HFF-Myc (cell line): ENCODE measurements at regions not wholly inside any gene's neighbourhood (a gene's known extent, or its start where the extent isn't known, plus 50 kb on each side); places are given as distances from the start of the nearest gene placed in this dataset.
"Not testable (repeated sequence)": the region's sequence is repeated elsewhere in the genome, so short reads cannot be mapped to it uniquely, and the experiment has no call there.

Experiments used
- DNase-seq: peaks from one replicate; pipeline ENCODE4 v3.0.0-alpha.2; 2011; ENCODE audit warnings: low read depth; ENCODE audit errors: extremely low read depth
- H3K4me3 ChIP-seq: replicated peaks from 2 replicates; pipeline ENCODE4 v1.5.1; 2011; ENCODE audit warnings: low read depth, mild to moderate bottlenecking, control low read depth, low read length
- TF ChIP-seq, protein P1 (sequence below): IDR thresholded peaks from 2 replicates; pipeline ENCODE4 v1.5.1; 2012; ENCODE audit warnings: mild to moderate bottlenecking, low read depth, low read length, control low read depth; ENCODE audit errors: missing control alignments

DNA sequence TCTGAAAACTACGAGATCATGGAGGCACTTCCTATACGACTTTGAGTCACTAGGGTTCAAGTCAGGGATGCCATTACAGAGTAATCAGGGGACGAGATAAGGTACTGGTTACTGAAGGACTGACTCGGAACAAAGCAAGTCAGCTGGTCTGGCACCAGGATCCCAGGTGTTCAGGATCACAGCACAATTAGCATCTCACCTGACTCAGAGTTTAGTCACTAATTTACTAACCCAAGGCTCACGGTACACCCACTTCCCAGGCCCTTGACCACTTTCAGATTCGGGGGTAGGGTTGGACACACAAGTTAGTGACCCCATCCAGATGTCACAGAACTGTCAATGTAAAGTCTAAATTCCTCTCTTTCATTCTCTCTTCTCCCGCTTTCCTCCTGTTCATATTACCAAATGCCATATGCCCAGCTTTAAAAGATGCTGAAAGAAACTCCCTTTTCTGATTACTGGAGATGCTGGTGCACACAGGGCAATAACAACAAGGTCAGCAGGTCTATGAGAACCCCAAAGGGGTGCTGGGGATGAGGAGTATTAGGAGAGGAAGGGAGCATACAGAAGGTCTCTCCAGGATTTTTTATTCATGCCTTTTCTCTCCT is 657.8 kb downstream of the TLE1 start:
- H3K4me3 ChIP-seq, result no peak overlapping the region
- no peak for DNase-seq
- TF ChIP-seq, protein P1, sequence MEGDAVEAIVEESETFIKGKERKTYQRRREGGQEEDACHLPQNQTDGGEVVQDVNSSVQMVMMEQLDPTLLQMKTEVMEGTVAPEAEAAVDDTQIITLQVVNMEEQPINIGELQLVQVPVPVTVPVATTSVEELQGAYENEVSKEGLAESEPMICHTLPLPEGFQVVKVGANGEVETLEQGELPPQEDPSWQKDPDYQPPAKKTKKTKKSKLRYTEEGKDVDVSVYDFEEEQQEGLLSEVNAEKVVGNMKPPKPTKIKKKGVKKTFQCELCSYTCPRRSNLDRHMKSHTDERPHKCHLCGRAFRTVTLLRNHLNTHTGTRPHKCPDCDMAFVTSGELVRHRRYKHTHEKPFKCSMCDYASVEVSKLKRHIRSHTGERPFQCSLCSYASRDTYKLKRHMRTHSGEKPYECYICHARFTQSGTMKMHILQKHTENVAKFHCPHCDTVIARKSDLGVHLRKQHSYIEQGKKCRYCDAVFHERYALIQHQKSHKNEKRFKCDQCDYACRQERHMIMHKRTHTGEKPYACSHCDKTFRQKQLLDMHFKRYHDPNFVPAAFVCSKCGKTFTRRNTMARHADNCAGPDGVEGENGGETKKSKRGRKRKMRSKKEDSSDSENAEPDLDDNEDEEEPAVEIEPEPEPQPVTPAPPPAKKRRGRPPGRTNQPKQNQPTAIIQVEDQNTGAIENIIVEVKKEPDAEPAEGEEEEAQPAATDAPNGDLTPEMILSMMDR, result no peak

DNA sequence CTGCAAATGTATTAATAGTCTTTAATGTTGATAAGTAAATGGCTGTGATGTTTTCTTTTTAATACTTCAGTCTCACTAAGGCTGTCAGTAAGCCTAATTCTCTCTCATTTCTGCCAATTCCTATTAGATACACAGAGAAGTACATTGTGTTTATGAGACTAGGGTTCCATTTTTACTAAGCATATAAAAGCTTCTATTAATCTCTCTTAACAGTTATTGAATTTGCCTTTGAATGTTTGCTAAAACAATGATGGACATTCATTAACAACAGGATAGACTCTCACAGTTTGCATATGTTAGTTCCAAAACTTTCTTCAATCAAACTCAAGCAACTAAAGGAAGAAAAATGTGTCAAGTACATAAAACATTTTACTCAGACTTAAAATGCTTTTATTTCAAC is 659.3 kb downstream of the TLE1 start:
- TF ChIP-seq, protein P1, result no peak
- H3K4me3 ChIP-seq, result no peak overlapping the region
- DNase-seq, result no peak

- peak; percentile 67 for DNase-seq
- TF ChIP-seq, protein P1, result no peak
- no peak overlapping the region for H3K4me3 ChIP-seq
These were observed 660.8 kb downstream of the TLE1 start for GRCh38 chr9:81028504-81028903.

DNA sequence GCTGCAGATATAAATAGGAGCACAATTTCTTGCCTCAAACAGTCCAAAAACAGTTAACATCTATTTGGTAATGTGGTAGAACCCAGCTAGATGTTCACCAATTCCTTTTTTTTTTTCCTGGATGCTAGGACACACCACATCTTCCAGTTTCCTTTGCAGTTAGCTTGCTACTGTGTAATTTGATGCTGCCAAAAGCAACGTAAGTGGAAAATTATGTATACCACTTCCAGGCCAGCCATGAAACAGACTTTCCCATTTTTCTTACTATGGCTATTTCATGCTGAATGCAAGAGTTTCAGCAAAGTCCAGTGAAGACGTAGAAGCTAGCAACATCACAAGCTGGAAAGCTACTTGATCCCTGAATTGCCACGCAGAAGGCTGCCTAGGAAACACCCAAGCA is 667.2 kb downstream of the TLE1 start:
- TF ChIP-seq, protein P1, result no peak
- DNase-seq, result no peak
- H3K4me3 ChIP-seq, result no peak overlapping the region

DNA sequence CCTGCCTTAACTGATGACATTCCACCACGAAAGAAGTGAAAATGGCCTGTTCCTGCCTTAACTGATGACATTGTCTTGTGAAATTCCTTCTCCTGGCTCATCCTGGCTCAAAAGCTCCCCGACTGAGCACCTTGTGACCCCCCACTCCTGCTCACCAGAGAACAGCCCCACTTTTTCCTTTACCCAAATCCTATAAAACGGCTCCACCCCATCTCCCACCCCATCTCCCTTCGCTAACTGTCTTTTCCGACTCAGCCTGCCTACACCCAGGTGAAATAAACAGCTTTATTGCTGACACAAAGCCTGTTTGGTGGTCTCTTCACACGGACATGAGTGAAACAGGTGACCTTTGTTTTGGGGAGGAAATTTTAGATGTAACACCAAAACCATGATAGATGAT is 674.4 kb downstream of the TLE1 start:
- not testable (repeated sequence) for DNase-seq, H3K4me3 ChIP-seq

DNA sequence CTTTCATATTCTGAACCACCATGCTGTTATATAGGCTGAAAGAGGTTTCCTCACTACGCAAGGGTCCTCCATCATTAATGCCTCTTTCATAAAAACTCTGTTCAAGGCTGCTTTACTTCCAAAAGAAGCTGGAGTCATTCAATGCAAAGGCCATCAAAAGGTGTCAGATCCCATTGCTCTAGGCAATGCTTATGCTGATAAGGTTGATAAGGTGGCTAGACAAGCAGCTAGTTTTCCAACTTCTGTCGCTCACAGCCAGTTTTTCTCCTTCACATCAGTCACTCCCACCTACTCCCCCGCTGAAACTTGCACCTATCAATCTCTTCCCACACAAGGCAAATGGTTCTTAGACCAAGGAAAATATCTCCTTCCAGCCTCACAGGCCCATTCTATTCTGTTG is 676.2 kb downstream of the TLE1 start:
- DNase-seq, H3K4me3 ChIP-seq: not testable (repeated sequence)

DNA sequence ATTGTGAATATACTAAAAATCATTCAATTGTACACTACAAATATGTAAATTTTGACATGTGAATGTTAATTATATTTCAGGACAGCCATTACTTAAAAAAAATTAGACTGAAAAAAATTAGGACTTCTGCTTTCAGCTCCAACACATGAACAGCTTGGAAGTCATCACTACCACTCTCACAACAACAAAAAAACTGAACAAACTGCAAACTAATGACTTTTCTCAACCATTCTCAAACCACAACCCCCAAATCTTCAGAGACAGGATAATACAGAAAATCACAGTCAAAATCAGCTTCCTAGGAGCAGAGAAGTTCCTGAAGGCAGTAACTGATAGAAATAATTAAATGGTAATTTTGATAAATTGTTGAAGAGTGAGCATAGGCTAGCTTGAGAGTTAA is 686.4 kb downstream of the TLE1 start:
- TF ChIP-seq, protein P1, result no peak
- H3K4me3 ChIP-seq, result no peak overlapping the region
- no peak for DNase-seq

DNA sequence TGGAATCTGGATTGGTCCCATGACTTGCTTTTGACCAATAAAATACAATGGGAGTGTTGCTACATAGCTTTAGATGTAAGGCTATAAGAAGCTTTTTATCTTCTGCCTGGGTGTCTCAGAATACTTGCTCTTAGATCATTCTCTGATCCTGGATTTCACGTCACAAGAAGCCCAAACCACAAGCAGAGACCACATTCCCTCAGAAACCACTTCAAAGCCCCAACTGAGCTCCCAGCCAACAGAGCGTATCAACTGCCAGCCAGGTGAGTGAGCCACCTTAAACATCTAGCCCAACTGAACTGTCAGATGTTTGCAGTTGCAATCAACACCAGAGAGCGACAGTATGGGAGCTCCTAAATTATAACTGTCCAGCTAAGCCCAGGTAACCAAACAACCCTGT is 687.1 kb downstream of the TLE1 start:
- no peak overlapping the region for H3K4me3 ChIP-seq
- TF ChIP-seq, protein P1, result no peak
- DNase-seq, result no peak
